Renal pelvis (tissue), 1 donor: ENCODE measurements at regions not wholly inside any gene's neighbourhood (a gene's known extent, or its start where the extent isn't known, plus 50 kb on each side); places are given as distances from the start of the nearest gene placed in this dataset.

ENCODE experiments used
- DNase-seq: peaks from one replicate; pipeline ENCODE4 v3.0.0-alpha.2; 2013

DNA sequence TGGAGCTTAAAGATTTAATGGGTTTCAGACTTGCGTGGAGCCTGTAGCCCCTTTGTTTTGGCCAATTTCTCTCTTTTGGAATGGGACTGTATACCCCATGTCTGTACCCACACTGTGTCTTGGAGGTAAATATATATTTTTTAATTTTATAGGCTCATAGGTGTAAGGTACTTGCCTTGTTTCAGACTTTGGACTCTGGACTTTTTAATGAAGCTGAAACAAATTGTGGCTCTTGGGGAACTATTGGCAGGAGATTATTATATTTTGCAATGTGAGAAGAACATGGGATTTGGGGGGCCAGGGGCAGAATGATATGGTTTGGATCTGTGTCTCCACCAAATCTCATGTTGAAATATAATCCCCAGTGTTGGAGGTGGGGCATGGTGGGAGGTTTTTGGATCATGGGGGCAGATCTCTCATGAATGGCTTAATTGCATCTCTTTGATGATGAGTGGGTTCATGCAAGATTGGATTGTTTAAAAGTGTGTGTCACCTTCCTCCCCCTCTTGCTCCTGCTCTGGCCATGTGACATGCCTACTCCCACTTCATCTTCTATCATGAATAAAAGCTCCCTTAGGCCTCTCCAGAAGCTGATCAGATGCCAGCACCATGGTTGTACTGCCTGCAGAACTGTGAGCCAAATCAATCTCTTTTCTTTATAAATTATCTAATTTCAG is 74.1 kb upstream of the ARHGAP20 start:
- no peak for DNase-seq

DNA sequence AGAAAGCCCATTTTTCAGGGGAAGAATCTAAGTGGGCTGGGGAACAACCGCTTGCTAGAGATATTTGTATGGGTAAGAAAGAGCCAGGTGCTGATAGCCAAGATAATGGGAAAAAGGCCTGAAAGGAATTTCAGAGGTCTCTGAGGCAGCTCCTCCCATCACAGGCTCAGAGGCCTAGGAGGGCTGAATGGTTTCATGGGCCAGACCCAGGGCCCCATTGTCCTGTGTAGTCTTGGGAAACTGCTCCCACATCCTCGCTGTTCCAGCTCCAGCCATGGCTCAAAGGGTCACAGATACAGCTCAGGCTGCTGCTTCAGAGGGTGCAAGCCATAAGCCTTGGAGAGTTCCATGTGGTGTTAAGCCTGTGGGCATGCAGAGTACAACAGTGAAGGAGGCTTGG is 73.2 kb upstream of the ARHGAP20 start:
- no peak for DNase-seq

DNA sequence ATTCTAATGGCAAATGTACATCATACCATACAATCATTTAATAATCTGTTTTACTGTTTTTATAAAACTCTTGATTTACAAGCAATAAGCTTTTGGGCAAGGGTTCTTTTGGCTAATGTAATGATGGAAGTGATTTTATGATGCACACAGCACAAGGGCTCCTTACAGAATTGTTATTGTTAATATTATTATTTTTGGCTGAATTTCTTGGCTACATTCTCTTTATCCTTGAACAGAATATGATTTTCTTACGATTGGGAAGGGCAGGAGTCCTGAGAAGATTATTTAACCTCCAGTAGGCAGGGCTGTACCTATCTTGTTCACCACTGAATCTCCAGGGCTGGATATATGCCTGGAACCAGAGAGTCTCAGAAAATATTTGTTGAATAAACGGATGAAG is 70.4 kb upstream of the ARHGAP20 start:
- no peak for DNase-seq

DNA sequence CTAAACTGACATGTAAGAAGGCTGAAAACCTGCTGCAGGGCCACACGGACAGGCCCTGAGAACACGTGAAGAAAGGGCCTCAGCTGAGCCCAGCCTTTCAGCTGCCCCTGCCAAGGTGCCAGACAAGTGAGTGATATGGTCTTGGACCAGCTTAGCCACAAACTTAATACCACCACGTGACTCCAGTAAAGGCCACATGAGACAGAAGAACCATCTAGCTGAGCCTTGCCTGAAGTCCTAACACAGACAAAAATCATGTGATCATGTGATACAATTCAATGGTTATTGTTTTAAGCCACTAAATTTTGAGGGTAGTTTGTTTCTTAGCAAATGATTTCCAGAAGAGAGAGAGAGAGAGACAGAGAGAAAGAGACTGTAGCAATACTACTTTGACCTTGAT is 66.9 kb upstream of the ARHGAP20 start:
- no peak for DNase-seq

DNA sequence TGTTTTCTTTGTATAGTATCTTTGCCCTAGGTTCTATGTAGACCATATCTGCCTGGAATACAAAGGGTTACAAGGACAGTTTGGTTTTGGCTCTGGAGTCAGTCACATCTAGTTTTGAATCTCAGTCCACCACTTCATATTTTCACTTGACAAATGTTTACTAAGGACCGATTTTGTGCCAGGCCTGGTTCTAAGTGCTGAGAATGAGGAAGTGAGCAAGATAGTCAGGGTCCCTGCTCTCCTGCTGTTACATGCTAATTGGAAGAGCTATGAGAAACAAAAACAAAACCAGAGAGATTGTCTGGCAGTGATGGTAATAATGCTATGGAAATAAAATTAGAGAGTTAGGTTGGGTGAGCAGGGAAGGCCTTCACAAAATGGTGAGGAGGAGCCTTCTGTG is 66.1 kb upstream of the ARHGAP20 start:
- DNase-seq: no peak

DNA sequence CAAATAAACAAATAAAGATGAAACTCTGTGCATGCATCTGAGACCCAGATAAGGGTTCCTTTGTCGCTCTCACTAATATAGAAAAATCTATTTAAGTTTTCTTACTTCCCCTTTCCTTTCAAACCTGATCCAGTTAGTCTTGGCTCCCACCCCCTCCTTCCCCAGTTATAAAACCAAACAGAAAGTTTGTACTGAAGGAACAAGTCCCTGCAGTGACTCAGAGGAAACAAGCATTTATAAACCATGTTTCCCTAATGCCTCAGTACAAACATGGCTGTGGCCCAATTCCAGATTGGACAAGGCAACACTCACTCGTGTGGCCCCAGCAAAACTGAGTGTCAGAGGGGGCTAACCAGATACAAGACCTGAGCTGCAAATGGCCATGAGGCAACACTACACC is 65.5 kb upstream of the ARHGAP20 start:
- no peak for DNase-seq

DNA sequence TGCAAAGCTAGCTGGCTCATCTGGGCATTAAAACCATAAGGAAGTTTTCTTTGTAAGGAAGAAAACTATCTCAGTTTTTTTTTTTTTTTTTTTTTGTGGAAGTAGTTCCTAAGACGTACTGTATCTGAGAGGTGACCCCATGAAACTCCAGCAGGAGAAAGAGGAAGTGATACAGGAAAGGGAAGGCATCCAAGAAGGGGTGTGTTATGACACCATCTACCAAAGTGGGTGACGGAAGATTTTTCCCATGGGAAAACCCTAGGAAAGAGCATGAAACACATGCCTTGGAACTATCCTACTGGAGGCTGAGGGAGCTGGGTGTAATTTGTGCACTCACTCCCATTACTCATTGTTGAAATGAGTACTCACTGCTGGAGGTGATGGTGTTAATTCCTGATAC is 63.8 kb upstream of the ARHGAP20 start:
- no peak for DNase-seq

DNA sequence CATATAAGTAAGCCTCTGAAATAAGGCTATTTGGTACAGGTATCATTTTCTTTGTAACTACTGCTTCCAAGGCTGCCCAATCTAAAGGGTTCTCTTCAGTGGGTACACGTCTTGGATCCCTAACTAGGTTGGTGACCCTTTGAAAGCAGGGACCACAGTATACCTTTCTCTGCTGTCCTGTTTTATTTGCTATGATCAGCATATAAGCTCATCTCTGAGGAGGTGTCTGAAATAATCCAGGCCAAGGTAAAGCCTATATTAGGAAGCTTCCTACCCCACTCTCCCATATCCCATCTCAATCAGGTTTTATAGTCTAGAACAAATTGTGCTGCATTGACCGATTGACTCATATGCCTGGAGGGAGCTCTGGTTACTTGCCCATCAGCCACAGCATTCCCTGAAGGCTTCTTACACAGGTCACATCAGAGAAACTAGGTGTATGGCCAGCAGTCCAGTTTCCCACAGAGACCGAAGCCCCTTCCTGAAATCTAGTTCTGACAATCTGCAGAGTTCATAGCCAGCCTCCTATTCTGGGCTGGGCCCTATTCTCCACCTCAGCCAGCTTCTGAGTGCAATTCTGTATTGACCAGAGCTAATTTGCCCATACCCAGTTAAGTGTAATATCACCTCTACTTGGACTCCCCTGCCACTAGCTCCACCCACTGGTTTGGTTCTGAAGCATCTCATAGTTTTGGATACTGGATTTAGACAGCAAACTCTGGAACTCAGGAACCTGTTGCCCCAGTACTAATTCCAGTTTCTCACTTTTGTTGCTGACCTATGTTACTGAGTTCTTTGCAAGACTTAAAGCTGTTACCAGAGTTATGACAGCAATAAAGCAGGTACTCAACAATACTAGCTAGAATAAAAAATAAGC is 62.1 kb upstream of the ARHGAP20 start:
- DNase-seq: no peak

DNA sequence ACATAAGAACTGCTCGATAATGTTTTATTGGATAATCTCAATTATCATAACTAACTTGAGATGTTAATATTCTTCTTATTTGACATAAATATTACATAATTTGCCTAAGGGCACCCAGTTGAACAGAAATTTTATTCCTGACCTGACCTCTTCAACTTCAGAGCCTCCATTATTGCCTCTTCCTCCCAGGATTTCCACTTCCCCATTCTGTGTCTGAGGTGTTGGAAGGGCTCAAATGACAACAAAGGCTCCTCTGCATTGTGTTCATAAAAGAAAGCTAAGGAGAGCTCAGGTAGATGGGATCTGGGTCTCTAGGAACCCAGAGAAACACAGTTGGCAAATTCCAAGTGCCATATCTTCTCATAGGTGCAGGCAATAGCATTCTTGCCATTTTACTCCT is 61.2 kb upstream of the ARHGAP20 start:
- no peak for DNase-seq

DNA sequence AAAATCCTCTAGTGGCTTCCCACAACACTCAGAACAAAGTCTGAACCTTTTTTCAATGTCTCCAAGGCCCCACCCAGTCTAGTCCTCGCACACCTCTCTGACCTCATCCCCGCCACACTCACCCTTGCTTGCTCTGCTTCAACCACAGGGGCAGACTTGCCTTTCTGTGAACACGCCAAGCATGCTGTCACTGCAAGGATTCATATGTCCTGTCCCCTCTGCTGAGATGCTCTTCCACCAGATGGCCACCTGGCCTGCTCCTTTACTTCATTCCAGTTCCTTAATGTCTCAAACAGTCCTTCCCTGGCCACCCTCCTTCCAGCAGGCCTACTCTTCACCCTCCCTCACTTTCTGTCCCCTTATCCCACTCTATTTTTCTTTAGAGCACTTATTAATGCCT is 60.6 kb upstream of the ARHGAP20 start:
- no peak for DNase-seq

DNA sequence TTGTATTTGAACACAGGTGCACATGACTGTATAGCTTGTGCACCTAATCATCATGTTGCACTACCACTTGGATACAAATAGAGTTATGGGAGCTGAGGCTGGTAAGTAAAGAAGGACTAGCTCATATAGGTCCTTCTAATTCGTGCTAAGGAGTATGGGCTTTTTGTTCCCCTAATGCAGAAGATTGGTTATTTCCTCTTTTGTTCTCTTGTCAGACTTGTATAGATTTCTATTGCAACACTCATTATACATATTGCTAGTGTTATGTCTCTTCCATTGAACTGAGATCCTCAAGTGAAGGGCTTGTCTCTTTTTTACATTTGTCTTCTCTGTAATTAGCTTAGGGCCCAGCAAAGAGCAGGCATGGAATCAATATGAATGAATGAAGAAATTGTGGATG is 54.1 kb upstream of the ARHGAP20 start:
- no peak for DNase-seq

DNA sequence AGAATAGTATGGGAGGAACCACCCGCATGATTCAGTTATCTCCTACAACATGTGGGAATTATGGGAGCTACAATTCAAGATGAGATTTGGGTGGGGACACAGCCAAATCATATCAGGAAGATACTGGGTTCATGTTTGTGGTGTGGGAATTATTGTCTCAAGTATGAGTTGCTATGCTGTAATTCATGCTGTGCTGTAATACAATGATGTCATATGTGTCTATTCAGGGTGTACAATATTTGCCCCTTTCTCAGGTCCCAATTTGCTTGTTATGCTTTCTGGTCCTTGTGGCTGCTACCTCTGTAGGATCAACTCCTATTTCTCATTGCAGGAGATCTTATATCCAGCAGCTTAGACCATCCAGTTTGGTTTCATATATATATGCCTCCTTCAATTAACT is 52.2 kb upstream of the ARHGAP20 start:
- DNase-seq: no peak

DNA sequence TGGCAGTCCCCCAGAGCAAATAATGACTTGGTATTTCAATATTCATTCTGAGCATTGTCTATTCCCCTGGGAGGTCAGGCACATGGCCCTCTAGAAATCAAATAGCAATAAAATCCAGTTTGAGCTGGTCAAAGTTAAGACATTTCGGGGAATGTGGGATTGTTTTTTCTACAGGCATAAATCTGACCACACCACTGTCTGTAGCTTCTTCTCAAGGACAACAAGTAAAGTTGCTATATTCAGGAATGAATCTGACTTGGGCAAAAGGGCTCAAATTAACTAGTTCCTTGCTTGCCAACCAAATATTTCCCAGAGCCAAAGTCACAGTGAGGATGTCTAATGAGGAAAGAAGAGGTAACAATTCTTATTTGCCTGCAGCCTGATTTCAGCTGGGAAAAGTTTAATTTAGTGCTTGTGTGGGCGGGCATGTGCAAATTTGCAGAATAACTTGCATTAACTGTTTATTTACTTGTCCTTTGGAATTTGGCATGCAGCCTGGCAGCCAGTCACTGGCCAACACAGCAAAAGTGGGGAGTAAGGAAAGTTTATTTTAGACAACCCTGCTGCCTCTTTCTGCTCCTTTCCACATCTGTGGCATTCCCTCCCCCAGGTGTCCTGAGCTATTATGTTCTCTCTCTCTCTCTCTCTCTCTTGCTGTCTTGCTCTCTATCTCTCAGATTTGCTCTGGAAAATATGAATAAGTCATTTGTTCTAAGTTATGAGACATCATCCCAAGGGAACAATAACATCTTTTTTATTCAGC is 51.2 kb upstream of the ARHGAP20 start:
- peak; percentile 48 for DNase-seq

DNA sequence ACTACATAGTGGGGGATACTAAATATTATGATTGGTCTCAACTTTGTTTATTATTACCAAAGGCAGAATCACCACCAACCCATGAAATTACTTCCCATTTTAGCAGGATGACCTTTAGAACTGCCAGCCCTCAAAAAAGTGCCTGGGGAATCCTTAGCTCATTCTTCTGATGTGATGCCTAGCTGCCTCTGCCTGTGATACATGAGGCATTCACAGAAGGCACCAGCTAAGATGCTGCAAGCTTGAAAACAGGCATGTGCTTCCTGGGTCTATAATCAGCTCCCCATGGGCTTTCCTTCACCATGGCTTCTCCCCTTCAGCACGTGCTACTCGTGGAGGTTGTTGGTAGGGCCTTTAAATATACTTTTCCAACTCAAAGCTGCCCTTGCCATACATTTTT is 50.4 kb upstream of the ARHGAP20 start:
- DNase-seq: no peak
